Liver (tissue), 2 donors: ENCODE measurements at regions not wholly inside any gene's neighbourhood (a gene's known extent, or its start where the extent isn't known, plus 50 kb on each side); places are given as distances from the start of the nearest gene placed in this dataset.

ENCODE experiments used
- HNF4A ChIP-seq, 2 donors: conservative IDR thresholded peaks; 2 replicates each; pipeline ENCODE4 v1.6.1; 2016; ENCODE audit warnings: antibody characterized with exemption in 2 of 2, mild to moderate bottlenecking in 2 of 2
- TF ChIP-seq, protein P1 (sequence below): IDR thresholded peaks from 2 replicates; pipeline ENCODE4 v1.6.1; 2016; ENCODE audit warnings: antibody characterized with exemption
- donor health status: healthy.

- TF ChIP-seq, protein P1, sequence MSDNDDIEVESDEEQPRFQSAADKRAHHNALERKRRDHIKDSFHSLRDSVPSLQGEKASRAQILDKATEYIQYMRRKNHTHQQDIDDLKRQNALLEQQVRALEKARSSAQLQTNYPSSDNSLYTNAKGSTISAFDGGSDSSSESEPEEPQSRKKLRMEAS: no peak
- TF ChIP-seq HNF4A (conservative IDR thresholded peaks at IDR 0.05): no peak
Observed at GRCh38 chr20:47855799-47856198, 70.5 kb upstream of the SULF2 start.
